Naive thymus-derived CD8-positive, alpha-beta T cell (primary cell): ENCODE measurements at regions not wholly inside any gene's neighbourhood (a gene's known extent, or its start where the extent isn't known, plus 50 kb on each side); places are given as distances from the start of the nearest gene placed in this dataset.
"Not testable (repeated sequence)": the region's sequence is repeated elsewhere in the genome, so short reads cannot be mapped to it uniquely, and the experiment has no call there.

Experiments
- ATAC-seq, 2 donors: fragments of 150-1000 bp; cut with Tn5 transposase in 1 of 2; sonication (Bioruptor Pico), chemical (Tn5 transposase) in 1 of 2; 1 replicate in 1 of 2; 2 replicates in 1 of 2; pipeline ENCODE4 v1.10.0; 2021; ENCODE audit warnings: mild to moderate bottlenecking in 2 of 2, moderate library complexity in 2 of 2
- POLR2A ChIA-PET: fragments of 350-600 bp; sonication (Branson Sonifier 250); formaldehyde crosslinking; loops from one replicate; lab custom pipeline; 2021; ENCODE audit warnings: antibody characterized with exemption; lab: Charles Lee
- DNase-seq, 10 donors: peaks; one replicate each; pipeline versions ENCODE4 v3.0.0 to v3.0.0-alpha.2; 2020 to 2022
- H3K27ac Mint-ChIP-seq, 10 donors: one replicate each; pipeline ENCODE4 v1.8.0; 2020 to 2022; ENCODE audit warnings: mild to moderate bottlenecking in 10 of 10, mixed read lengths in 10 of 10, moderate library complexity in 4 of 10, inconsistent platforms in 1 of 10
- H3K27me3 Mint-ChIP-seq, 5 donors: one replicate each; pipeline ENCODE4 v1.8.0; 2021 to 2022; ENCODE audit warnings: mixed read lengths in 5 of 5
- H3K36me3 Mint-ChIP-seq, 3 donors: one replicate each; pipeline ENCODE4 v1.8.0; 2020 to 2022; ENCODE audit warnings: mixed read lengths in 3 of 3, mild to moderate bottlenecking in 2 of 3, inconsistent platforms in 1 of 3
- H3K4me1 Mint-ChIP-seq, 4 donors: one replicate each; pipeline ENCODE4 v1.8.0; 2021 to 2022; ENCODE audit warnings: mixed read lengths in 4 of 4
- H3K4me3 Mint-ChIP-seq, 10 donors: one replicate each; pipeline ENCODE4 v1.8.0; 2020 to 2022; ENCODE audit warnings: mild to moderate bottlenecking in 10 of 10, mixed read lengths in 10 of 10, moderate library complexity in 6 of 10, inconsistent platforms in 1 of 10
- H3K9me3 Mint-ChIP-seq, 9 donors: one replicate each; pipeline ENCODE4 v1.8.0; 2020 to 2022; ENCODE audit warnings: mixed read lengths in 9 of 9, mild to moderate bottlenecking in 3 of 9, inconsistent platforms in 1 of 9, moderate library complexity in 1 of 9

DNA sequence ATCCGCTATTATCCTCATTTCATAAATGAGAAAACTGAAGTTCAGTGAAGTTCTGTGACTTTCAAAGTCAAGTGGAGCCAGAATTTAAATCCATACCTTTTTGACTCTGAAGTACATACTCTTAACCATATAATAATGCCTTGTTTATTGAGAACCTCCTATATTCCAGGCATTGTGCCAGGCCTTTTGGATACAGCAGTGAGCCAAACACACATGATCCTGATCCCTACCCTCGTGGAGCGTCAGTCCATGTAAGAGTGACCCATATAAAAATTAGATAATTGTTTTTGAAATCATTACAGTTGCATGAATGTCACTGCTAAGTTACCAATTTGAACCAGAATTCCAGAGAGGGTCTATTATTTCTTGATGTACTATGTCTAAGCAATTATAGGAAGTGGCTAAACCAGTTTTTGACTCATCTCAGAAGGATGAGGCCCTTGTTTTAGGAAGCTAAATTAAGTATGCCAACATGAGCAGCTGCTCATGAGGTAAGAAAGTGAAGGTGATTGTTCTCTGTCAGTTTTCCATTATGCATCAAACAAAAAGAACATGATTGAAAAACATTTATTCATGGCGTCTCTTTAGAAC lies 289.5 kb downstream of the GLUD2 start:
- Mint-ChIP-seq H3K36me3 (no peaks in the 10 kb centered on the region), H3K27ac (no peak overlapping the region), H3K27me3 (peaks cover 0 to 4% (median 0%) of the 10 kb centered on the region in 5 donors), H3K4me3 (no peak overlapping the region), H3K9me3 (no peaks in the 10 kb centered on the region), H3K4me1 (no peaks in the 10 kb centered on the region)
- ATAC-seq (no peak), DNase-seq (no peak)
- POLR2A ChIA-PET, result no interaction called here

- peaks cover 0 to 4% (median 0%) of the 10 kb centered on the region in 5 donors for H3K27me3 Mint-ChIP-seq
- POLR2A ChIA-PET, result interaction anchor here (0.5 kb wide), 1 partner anchor 142 kb away, joined by 3 read pairs; no protein-coding TSS in a partner anchor
- H3K4me3 Mint-ChIP-seq, result no peak overlapping the region
- H3K27ac Mint-ChIP-seq, result no peak overlapping the region
- ATAC-seq (no peak), DNase-seq (no peak)
- H3K9me3 Mint-ChIP-seq, result no peaks in the 10 kb centered on the region
- H3K4me1 Mint-ChIP-seq, result no peaks in the 10 kb centered on the region
- H3K36me3 Mint-ChIP-seq, result no peaks in the 10 kb centered on the region
Measured at GRCh38 chrX:121337816-121338215, 290.4 kb downstream of the GLUD2 start.

GRCh38 chrX:121349263-121349662 lies 301.9 kb downstream of the GLUD2 start:
- no peaks in the 10 kb centered on the region for H3K4me1 Mint-ChIP-seq
- peaks cover 0 to 12% (median 2%) of the 10 kb centered on the region in 9 donors for H3K9me3 Mint-ChIP-seq
- no peaks in the 10 kb centered on the region for H3K36me3 Mint-ChIP-seq
- POLR2A ChIA-PET, result no interaction called here
- H3K4me3 Mint-ChIP-seq, result no peak overlapping the region
- DNase-seq, result no peak
- H3K27me3 Mint-ChIP-seq, result peaks cover 0 to 29% (median 8%) of the 10 kb centered on the region in 5 donors
- H3K27ac Mint-ChIP-seq, result no peak overlapping the region
- no peak for ATAC-seq

- Mint-ChIP-seq H3K9me3 (peaks cover 0 to 4% (median 0%) of the 10 kb centered on the region in 9 donors), H3K4me1 (no peaks in the 10 kb centered on the region), H3K4me3 (no peak overlapping the region), H3K27ac (no peak overlapping the region), H3K27me3 (no peaks in the 10 kb centered on the region), H3K36me3 (no peaks in the 10 kb centered on the region)
- no peak for DNase-seq
- ATAC-seq, result no peak
- POLR2A ChIA-PET, result no interaction called here
Measured at GRCh38 chrX:121356139-121356849, 308.9 kb downstream of the GLUD2 start.

GRCh38 chrX:121356850-121357171 lies 309.4 kb downstream of the GLUD2 start:
- Mint-ChIP-seq H3K4me1 (no peaks in the 10 kb centered on the region), H3K27me3 (no peaks in the 10 kb centered on the region), H3K9me3 (peaks cover 0 to 2% (median 0%) of the 10 kb centered on the region in 9 donors), H3K36me3 (no peaks in the 10 kb centered on the region), H3K27ac (no peak overlapping the region), H3K4me3 (no peak overlapping the region)
- no peak for ATAC-seq
- POLR2A ChIA-PET, result no interaction called here
- DNase-seq, result no peak

- DNase-seq (no peak), ATAC-seq (no peak)
- no peak overlapping the region for H3K27ac Mint-ChIP-seq
- POLR2A ChIA-PET, result no interaction called here
- peaks cover 0 to 8% (median 0%) of the 10 kb centered on the region in 9 donors for H3K9me3 Mint-ChIP-seq
- no peaks in the 10 kb centered on the region for H3K36me3 Mint-ChIP-seq
- no peaks in the 10 kb centered on the region for H3K27me3 Mint-ChIP-seq
- no peak overlapping the region for H3K4me3 Mint-ChIP-seq
- no peaks in the 10 kb centered on the region for H3K4me1 Mint-ChIP-seq
Measured at GRCh38 chrX:121360280-121360679, 312.9 kb downstream of the GLUD2 start.

GRCh38 chrX:121365572-121366161 lies 318.3 kb downstream of the GLUD2 start:
- no peak for DNase-seq
- Mint-ChIP-seq H3K27ac (no peak overlapping the region), H3K9me3 (peaks cover 0 to 8% (median 0%) of the 10 kb centered on the region in 9 donors), H3K4me1 (no peaks in the 10 kb centered on the region), H3K27me3 (no peaks in the 10 kb centered on the region), H3K36me3 (no peaks in the 10 kb centered on the region), H3K4me3 (no peak overlapping the region)
- POLR2A ChIA-PET, result no interaction called here
- ATAC-seq, result no peak

- no peak for ATAC-seq
- Mint-ChIP-seq H3K4me1 (no peaks in the 10 kb centered on the region), H3K27me3 (peaks cover 0 to 2% (median 0%) of the 10 kb centered on the region in 5 donors), H3K4me3 (no peak overlapping the region), H3K9me3 (peaks cover 0 to 2% (median 0%) of the 10 kb centered on the region in 9 donors), H3K27ac (peak overlapping the region in 1 of 10 donors; percentile 3), H3K36me3 (no peaks in the 10 kb centered on the region)
- no peak for DNase-seq
- POLR2A ChIA-PET, result no interaction called here
Measured at GRCh38 chrX:121374471-121374870, 327.1 kb downstream of the GLUD2 start.

- DNase-seq, H3K36me3 Mint-ChIP-seq, POLR2A ChIA-PET, H3K4me1 Mint-ChIP-seq, H3K27me3 Mint-ChIP-seq, H3K4me3 Mint-ChIP-seq, H3K27ac Mint-ChIP-seq, ATAC-seq: not testable (repeated sequence)
- peaks cover 0 to 11% (median 0%) of the 10 kb centered on the region in 9 donors for H3K9me3 Mint-ChIP-seq
Measured at GRCh38 chrX:121381915-121382314, 334.5 kb downstream of the GLUD2 start.

DNA sequence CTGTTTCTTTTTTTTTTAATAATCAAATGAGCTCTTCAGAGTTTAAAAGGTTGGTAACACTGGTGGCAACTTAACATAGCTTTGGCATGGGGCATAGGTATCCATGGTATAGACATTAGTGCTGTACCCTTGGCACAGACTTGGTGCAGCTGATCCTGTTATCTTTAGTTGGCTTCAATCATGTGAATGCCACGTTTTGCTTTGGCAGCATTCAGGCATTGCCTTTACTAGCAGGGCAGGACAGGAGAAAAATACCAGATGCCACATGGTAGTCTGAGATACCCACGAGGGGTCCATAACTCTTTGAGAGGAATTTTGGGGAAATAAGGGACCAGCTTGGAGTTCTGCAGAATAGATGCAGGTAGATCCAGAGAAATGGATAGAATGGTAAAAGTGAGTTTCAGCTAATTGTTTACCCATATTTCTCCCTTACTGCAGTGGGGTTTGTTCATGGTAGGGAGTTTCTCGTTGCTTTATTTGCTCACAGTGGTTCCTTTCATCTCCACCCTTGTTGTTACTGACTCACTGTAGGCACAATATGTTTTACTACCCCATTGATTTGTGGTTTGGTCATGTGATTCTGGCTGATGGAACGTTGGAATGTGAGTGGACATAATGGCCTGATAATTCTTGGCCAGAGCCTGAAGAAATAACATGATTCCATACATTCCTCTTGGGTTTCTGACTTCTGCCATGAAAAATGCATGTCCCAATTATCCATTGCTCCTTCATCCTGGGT lies 342.7 kb downstream of the GLUD2 start:
- peaks cover 0 to 4% (median 0%) of the 10 kb centered on the region in 5 donors for H3K27me3 Mint-ChIP-seq
- no peak for ATAC-seq
- no peaks in the 10 kb centered on the region for H3K4me1 Mint-ChIP-seq
- no peaks in the 10 kb centered on the region for H3K36me3 Mint-ChIP-seq
- H3K9me3 Mint-ChIP-seq, result no peaks in the 10 kb centered on the region
- H3K4me3 Mint-ChIP-seq, result no peak overlapping the region
- POLR2A ChIA-PET, result no interaction called here
- H3K27ac Mint-ChIP-seq, result no peak overlapping the region
- DNase-seq, result no peak

GRCh38 chrX:121405826-121406225 lies 358.4 kb downstream of the GLUD2 start:
- no peak for ATAC-seq
- Mint-ChIP-seq H3K4me3 (no peak overlapping the region), H3K4me1 (no peaks in the 10 kb centered on the region), H3K27ac (no peak overlapping the region), H3K36me3 (no peaks in the 10 kb centered on the region), H3K27me3 (no peaks in the 10 kb centered on the region), H3K9me3 (no peaks in the 10 kb centered on the region)
- no peak for DNase-seq
- POLR2A ChIA-PET, result no interaction called here

DNA sequence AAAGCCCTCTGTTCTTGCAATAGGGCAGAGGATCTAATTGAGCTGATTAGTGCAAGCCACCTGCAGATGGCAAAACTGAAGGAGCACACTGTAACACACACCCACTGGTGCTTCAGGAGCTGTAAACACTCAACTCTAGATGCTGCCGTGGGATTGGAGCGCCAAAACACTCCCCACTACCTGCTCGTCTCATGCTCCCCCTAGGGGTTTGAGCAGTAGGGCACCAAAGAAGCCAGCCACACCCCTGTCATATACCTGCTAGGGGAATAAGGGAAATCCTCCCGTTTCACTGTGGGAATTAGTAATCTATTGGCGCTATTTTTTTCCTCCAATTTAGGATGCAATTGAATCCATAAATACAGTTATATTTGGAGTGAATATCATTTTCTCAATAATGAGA lies 360.2 kb downstream of the GLUD2 start:
- no peaks in the 10 kb centered on the region for H3K27me3 Mint-ChIP-seq
- POLR2A ChIA-PET, result no interaction called here
- ATAC-seq (no peak), DNase-seq (no peak)
- H3K4me3 Mint-ChIP-seq, result no peak overlapping the region
- no peaks in the 10 kb centered on the region for H3K4me1 Mint-ChIP-seq
- no peaks in the 10 kb centered on the region for H3K9me3 Mint-ChIP-seq
- H3K27ac Mint-ChIP-seq, result no peak overlapping the region
- H3K36me3 Mint-ChIP-seq, result no peaks in the 10 kb centered on the region

DNA sequence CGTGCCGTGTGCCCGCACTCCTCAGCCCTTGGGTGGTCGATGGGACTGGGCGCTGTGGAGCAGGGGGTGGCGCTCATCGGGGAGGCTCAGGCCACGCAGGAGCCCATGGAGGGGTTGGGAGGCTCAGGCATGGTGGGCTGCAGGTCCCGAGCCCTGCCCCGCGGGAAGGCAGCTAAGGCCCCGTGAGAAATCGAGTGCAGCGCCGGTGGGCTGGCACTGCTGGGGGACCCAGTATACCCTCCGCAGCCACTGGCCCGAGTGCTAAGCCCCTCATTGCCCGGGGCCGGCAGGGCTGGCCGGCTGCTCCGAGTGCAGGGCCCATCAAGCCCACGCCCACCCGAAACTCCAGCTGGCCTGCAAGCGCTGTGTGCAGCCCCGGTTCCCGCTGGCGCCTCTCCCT lies 384.1 kb downstream of the GLUD2 start:
- H3K4me3 Mint-ChIP-seq, DNase-seq, H3K36me3 Mint-ChIP-seq, H3K4me1 Mint-ChIP-seq, ATAC-seq, POLR2A ChIA-PET, H3K9me3 Mint-ChIP-seq, H3K27ac Mint-ChIP-seq, H3K27me3 Mint-ChIP-seq: not testable (repeated sequence)
